Loucy (cell line): ENCODE measurements at regions not wholly inside any gene's neighbourhood (a gene's known extent, or its start where the extent isn't known, plus 50 kb on each side); places are given as distances from the start of the nearest gene placed in this dataset.

Experiments
- H2AFZ ChIP-seq: fragments of 200-600 bp; sonication (generic); 2 replicates; pipeline ENCODE4 v1.6.0; 2016; ENCODE audit warnings: antibody characterized with exemption, mild to moderate bottlenecking, low read length, moderate library complexity
- H3F3A ChIP-seq: fragments of 200-600 bp; 2 replicates; pipeline ENCODE4 v1.6.0; 2016; ENCODE audit warnings: antibody characterized with exemption, low read depth, mild to moderate bottlenecking
- H3K27me3 ChIP-seq: fragments of 200-600 bp; sonication (generic); 2 replicates; pipeline ENCODE4 v1.6.1; 2014; ENCODE audit warnings: low read length, mild to moderate bottlenecking; ENCODE audit not compliant: insufficient read depth, poor library complexity, severe bottlenecking
- H3K36me3 ChIP-seq: fragments of 200-600 bp; sonication (generic); 2 replicates; pipeline ENCODE4 v1.6.1; 2016; ENCODE audit warnings: low read length; ENCODE audit not compliant: insufficient read depth
- H3K4me1 ChIP-seq: fragments of 200-600 bp; sonication (generic); 2 replicates; pipeline ENCODE4 v1.5.1; 2014; ENCODE audit warnings: low read length, mild to moderate bottlenecking; ENCODE audit not compliant: insufficient read depth, poor library complexity, severe bottlenecking
- H3K4me2 ChIP-seq: fragments of 200-600 bp; sonication (generic); 2 replicates; pipeline ENCODE4 v1.6.0; 2014; ENCODE audit warnings: antibody characterized with exemption, low read length, low read depth, mild to moderate bottlenecking; ENCODE audit not compliant: poor library complexity, severe bottlenecking
- H3K4me3 ChIP-seq: fragments of 200-600 bp; sonication (generic); 2 replicates; pipeline ENCODE4 v1.5.1; 2014; ENCODE audit warnings: low read length, mild to moderate bottlenecking, mixed read lengths; ENCODE audit not compliant: poor library complexity, severe bottlenecking
- H3K79me2 ChIP-seq: fragments of 200-600 bp; sonication (generic); 2 replicates; pipeline ENCODE4 v1.6.1; 2014; ENCODE audit warnings: low read length; ENCODE audit not compliant: insufficient read depth
- H3K9ac ChIP-seq: fragments of 200-600 bp; sonication (generic); 2 replicates; pipeline ENCODE4 v1.6.0; 2014; ENCODE audit warnings: mild to moderate bottlenecking, low read depth, low read length, moderate library complexity; ENCODE audit not compliant: poor library complexity, severe bottlenecking
- H3K9me2 ChIP-seq: fragments of 200-600 bp; sonication (generic); replicated peaks from 2 replicates; pipeline ENCODE4 v1.6.1; 2016; ENCODE audit warnings: low read depth, low read length, mixed read lengths
- H3K9me3 ChIP-seq: fragments of 200-600 bp; sonication (generic); 2 replicates; pipeline ENCODE4 v1.6.1; 2014; ENCODE audit warnings: mild to moderate bottlenecking, antibody characterized with exemption, low read length, low read depth; ENCODE audit not compliant: insufficient read depth
- H4K20me1 ChIP-seq: fragments of 200-600 bp; sonication (generic); 2 replicates; pipeline ENCODE4 v1.6.0; 2014; ENCODE audit warnings: antibody characterized with exemption, low read length, mild to moderate bottlenecking; ENCODE audit not compliant: insufficient read depth, poor library complexity, severe bottlenecking
- EZH2phosphoT487 ChIP-seq: fragments of 200-600 bp; IDR thresholded peaks from 2 replicates; pipeline ENCODE4 v1.6.1; 2018; ENCODE audit warnings: antibody characterized with exemption, mild to moderate bottlenecking, moderate library complexity, borderline replicate concordance
- TF ChIP-seq, protein P1 (sequence below): fragments of 200-600 bp; sonication (generic); conservative IDR thresholded peaks from 2 replicates; pipeline ENCODE4 v1.5.1; 2014; ENCODE audit warnings: mild to moderate bottlenecking, antibody characterized with exemption, low read length

DNA sequence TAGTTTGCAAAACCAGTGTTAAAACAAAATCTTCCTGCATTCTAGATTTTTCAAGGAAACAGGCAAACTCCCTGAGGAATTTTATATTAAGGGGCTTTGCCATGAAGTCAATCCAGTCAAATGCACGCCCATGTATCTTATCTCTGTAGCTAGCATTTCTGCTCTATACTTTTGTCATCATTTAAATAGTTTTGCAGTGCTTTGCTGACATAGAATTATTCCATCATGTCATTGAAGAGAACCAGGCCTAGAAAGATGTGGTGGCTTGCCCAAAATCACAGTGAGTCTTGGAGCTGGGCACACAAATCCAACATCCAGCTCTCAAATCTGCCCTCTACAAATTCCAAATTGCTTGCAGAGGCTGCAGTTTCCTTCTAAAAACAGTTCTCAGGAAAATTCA lies 66.7 kb upstream of the LNX1 start:
- Histone ChIP-seq H3K4me2 (no peak overlapping the region), H3K4me1 (peaks cover 7% of the 10 kb centered on the region), H3K9me2 (no peaks in the 10 kb centered on the region), H3K9ac (no peak overlapping the region), H3F3A (no peaks in the 10 kb centered on the region), H3K36me3 (no peaks in the 10 kb centered on the region), H3K4me3 (no peak overlapping the region), H3K27me3 (no peaks in the 10 kb centered on the region), H4K20me1 (no peaks in the 10 kb centered on the region), H2AFZ (no peak overlapping the region), H3K9me3 (no peaks in the 10 kb centered on the region), H3K79me2 (no peaks in the 10 kb centered on the region)
- TF ChIP-seq, protein P1, sequence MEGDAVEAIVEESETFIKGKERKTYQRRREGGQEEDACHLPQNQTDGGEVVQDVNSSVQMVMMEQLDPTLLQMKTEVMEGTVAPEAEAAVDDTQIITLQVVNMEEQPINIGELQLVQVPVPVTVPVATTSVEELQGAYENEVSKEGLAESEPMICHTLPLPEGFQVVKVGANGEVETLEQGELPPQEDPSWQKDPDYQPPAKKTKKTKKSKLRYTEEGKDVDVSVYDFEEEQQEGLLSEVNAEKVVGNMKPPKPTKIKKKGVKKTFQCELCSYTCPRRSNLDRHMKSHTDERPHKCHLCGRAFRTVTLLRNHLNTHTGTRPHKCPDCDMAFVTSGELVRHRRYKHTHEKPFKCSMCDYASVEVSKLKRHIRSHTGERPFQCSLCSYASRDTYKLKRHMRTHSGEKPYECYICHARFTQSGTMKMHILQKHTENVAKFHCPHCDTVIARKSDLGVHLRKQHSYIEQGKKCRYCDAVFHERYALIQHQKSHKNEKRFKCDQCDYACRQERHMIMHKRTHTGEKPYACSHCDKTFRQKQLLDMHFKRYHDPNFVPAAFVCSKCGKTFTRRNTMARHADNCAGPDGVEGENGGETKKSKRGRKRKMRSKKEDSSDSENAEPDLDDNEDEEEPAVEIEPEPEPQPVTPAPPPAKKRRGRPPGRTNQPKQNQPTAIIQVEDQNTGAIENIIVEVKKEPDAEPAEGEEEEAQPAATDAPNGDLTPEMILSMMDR: no peak
- no peak for TF ChIP-seq EZH2phosphoT487

DNA sequence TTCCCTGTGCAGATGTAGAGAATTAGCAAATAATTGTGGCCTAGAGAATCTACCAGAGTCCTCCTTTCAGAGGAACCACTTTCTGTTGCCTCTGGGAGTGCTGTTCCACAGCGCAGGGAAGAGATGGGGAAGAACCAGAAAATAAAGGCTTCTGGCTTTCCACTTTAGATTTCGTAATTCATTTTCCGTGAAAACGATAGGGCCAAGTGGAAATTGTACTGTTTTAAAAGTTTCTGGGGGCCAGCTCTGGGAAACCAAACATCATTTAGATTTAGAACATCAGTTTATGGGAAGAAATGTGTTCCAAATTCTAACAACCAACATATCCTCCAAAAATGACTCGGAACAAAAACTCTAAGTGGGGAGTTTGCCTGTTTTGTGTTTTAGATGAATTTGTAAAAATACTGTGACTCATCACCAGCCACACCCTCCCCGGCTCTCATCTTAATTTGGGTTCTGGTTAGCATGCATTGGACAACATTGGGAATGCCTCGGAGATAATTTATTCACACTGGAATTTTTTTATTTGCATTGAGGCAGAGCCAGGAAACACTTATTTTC lies 65.2 kb upstream of the LNX1 start:
- Histone ChIP-seq H3K27me3 (no peaks in the 10 kb centered on the region), H2AFZ (no peak overlapping the region), H3K4me2 (no peak overlapping the region), H3K9me2 (no peaks in the 10 kb centered on the region), H3K9ac (no peak overlapping the region), H4K20me1 (no peaks in the 10 kb centered on the region), H3K36me3 (no peaks in the 10 kb centered on the region), H3K9me3 (no peaks in the 10 kb centered on the region), H3K4me1 (peaks cover 7% of the 10 kb centered on the region), H3K79me2 (no peaks in the 10 kb centered on the region), H3K4me3 (no peak overlapping the region), H3F3A (no peaks in the 10 kb centered on the region)
- TF ChIP-seq, protein P1: peak; percentile 25; the same call in 1 of the 2 replicates
- TF ChIP-seq EZH2phosphoT487: no peak

DNA sequence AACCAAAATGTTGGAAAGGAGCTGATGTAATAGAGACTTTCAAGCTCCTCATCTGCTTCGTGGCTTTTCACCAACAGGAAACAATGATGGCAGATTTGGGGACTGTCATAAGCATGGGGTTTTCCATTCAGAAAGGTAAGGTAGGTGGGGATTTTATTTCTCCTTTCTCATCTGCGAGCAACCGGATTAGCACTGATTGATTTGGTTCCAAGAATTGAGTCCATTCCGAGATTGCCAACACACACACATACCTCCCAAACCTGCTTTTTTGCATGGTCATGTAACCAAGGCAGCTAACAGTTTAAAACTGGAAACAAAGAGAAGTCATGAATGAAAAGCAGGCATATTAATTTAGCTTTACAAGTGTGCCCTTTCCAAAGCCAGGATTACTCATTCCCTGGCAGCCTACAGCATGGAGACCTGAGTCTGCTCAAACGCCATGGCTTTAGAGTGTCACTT lies 63.0 kb upstream of the LNX1 start:
- H4K20me1 ChIP-seq: no peaks in the 10 kb centered on the region
- H3K36me3 ChIP-seq: no peaks in the 10 kb centered on the region
- peaks cover 7% of the 10 kb centered on the region for H3K4me1 ChIP-seq
- H3K4me3 ChIP-seq: no peak overlapping the region
- no peaks in the 10 kb centered on the region for H3K79me2 ChIP-seq
- H3K4me2 ChIP-seq: no peak overlapping the region
- no peaks in the 10 kb centered on the region for H3K9me2 ChIP-seq
- H2AFZ ChIP-seq: no peak overlapping the region
- TF ChIP-seq EZH2phosphoT487: no peak
- TF ChIP-seq, protein P1: no peak
- H3K9ac ChIP-seq: no peak overlapping the region
- no peaks in the 10 kb centered on the region for H3K9me3 ChIP-seq
- no peaks in the 10 kb centered on the region for H3K27me3 ChIP-seq
- H3F3A ChIP-seq: no peaks in the 10 kb centered on the region
